GM19467 (cell line): ENCODE measurements at regions not wholly inside any gene's neighbourhood (a gene's known extent, or its start where the extent isn't known, plus 50 kb on each side); places are given as distances from the start of the nearest gene placed in this dataset.
"Not testable (repeated sequence)": the region's sequence is repeated elsewhere in the genome, so short reads cannot be mapped to it uniquely, and the experiment has no call there.

ENCODE experiments used
- ATAC-seq: cut with Tn5 transposase; IDR thresholded peaks from one replicate; pipeline ENCODE4 v1.9.1; 2021; ENCODE audit warnings: mild to moderate bottlenecking, moderate library complexity; ENCODE audit not compliant: unreplicated experiment

GRCh38 chr3:5731100-5731499 is 543.6 kb downstream of the EDEM1 start:
- ATAC-seq, result no peak

DNA sequence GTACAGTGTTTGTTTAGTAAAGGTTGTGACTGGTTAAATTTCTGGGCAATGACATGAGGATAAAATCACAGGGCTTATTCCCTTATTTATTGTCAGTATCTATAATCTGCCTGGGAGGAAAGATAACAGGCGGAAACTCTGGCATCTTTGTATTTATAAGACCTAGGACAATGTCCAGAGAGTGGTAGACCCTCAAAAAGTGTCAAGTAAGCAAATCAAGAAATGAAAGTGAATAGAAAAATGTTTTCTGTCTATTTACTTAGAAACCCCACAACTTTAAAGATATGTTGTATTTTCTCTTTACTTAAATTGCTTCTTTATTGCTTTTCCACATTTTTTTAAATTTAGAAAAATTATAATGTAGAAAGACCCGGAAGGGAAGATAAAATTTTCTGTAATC is 544.6 kb downstream of the EDEM1 start:
- no peak for ATAC-seq

DNA sequence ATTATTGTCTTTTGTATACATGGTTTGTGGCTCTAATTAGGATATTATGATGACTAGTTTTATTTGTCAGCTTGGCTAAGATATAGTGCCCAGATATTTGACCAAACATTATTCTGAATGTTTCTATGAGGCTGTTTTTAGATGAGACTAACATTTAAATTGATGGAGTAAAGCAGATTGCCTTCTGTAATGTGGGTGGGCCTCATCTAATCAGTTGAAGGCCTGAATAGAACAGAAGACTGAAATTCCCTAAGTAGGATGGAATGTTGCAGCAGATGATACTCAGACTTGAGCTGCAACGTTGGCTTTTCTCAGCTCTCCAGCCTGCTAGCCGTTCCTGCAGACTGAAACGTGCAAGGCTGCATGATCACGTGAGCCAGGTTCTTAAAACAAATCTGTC is 546.5 kb downstream of the EDEM1 start:
- ATAC-seq, result no peak

DNA sequence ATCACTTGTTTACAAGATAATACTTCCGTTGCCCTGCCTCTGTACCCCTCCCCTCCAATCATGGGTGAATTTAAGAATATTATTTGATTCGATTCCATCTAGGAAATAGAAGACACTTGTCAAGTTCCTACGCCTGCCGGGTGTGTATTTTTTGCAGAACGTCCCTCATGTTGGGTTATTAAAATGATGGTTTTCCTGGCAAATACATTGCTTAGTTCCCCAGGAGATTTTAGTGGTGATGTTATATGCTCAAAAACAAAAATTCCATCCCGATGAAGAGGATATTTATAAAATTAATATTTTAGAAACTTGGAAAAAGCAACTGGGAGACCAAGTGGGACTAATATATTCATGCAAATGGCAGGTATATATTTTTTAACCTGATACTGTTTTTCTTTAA is 548.4 kb downstream of the EDEM1 start:
- ATAC-seq, result no peak

- ATAC-seq, result no peak
Measured at GRCh38 chr3:5739299-5739935, 551.9 kb downstream of the EDEM1 start.

- no peak for ATAC-seq
Measured at GRCh38 chr3:5739949-5740348, 552.4 kb downstream of the EDEM1 start.

GRCh38 chr3:5741017-5741416 is 553.5 kb downstream of the EDEM1 start:
- ATAC-seq, result no peak

DNA sequence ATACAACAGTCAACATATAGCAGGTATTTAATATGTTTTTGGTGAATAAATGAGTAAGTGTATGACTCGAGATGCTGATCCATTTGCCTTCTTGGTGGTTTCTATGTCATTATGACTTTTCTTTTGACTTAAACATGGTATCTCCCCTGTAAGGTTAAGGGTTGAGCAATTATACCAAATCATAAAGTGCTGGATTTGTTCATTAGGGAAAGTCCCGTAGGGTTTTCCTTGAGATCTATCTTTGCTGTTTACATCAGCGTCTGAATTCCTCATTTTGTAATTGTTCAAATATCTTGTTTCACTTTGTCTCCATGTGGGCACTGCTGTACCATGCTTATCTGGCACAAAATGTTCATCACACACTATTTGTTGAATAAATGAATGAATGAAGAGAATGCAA is 562.6 kb downstream of the EDEM1 start:
- no peak for ATAC-seq

DNA sequence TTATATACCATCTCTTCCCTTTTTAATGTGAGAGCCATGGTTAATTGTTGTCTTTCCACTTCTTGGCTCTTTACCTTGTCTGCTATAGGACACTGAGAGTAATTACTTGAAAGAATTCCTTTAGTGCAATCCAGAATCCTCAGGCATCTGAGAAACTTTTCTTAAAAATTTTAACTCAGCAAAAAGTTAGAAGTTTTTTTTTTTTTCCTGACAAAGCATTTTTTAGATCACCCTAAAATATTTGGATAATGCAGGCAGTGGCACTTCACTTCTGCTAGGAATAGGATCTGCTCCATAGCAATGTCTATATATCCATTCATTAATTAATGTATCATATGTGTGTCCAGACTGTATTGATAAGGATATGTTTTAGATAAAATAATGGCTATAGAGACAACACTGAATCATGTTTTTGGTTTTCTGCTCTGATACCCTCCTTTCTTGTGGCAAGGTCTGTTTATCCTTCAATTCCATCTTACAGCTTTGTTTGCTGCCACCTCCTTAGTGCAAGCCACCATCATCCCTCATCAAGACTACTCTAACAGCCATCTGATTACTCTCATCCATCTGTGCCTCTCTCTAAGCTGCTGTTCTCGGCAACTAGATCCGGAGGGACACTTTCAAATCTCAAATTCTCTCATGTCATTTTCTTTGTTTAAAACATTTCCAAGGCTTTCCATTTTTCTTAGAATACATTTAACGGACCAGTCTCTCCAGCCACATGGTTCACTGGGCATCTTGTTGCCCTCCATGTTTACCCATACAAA is 563.5 kb downstream of the EDEM1 start:
- no peak for ATAC-seq

GRCh38 chr3:5754602-5755001 is 567.1 kb downstream of the EDEM1 start:
- no peak for ATAC-seq

GRCh38 chr3:5756443-5756842 is 568.9 kb downstream of the EDEM1 start:
- no peak for ATAC-seq

- ATAC-seq, result no peak
Measured at GRCh38 chr3:5757213-5757804, 569.8 kb downstream of the EDEM1 start.

GRCh38 chr3:5758699-5759098 is 571.2 kb downstream of the EDEM1 start:
- no peak for ATAC-seq

- no peak for ATAC-seq
Measured at GRCh38 chr3:5762506-5762905, 575.0 kb downstream of the EDEM1 start.

DNA sequence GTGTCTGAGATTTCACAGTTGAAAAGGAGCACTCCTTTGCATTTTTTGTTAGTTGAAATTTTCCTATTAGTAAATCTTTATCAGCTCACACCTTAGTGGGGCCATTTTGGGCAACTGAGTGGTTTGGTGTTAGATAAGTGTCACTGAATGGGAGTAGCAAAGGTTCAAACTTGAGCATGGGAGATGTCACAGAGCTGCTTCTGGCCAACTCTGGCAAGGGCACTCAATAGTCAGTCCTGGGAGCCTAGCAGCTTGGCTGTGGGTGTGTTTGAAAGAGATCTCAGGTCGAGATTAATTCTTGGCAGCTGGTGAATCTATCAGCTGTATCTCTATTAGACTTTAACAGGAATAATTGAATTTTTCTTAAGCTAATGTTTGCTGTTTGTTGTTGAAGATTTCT is 579.3 kb downstream of the EDEM1 start:
- no peak for ATAC-seq

GRCh38 chr3:5767304-5767703 is 579.8 kb downstream of the EDEM1 start:
- no peak for ATAC-seq

- no peak for ATAC-seq
Measured at GRCh38 chr3:5768281-5768945, 580.9 kb downstream of the EDEM1 start.

DNA sequence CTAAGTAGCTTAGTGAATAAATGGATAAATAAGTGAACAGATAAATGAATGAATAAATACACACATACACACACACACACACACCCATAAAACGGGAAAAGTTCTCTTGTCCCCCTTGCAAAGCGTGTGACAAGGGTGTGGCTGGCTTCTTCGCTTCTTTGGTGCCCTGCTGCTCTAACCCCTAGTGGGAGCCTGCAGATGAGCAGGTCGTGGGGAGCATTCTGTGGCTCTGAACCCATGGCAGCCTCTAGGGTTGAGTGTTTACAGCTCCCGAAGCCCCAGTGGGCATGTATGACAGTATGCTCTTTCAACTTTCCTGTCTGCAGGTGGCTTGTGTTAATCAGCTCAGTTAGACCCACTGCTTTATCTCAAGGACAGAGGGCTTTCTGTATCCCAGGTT is 582.3 kb downstream of the EDEM1 start:
- ATAC-seq, result no peak

- ATAC-seq, result no peak
Measured at GRCh38 chr3:5774337-5774736, 586.8 kb downstream of the EDEM1 start.

GRCh38 chr3:5775100-5775499 is 587.6 kb downstream of the EDEM1 start:
- ATAC-seq, result not testable (repeated sequence)

DNA sequence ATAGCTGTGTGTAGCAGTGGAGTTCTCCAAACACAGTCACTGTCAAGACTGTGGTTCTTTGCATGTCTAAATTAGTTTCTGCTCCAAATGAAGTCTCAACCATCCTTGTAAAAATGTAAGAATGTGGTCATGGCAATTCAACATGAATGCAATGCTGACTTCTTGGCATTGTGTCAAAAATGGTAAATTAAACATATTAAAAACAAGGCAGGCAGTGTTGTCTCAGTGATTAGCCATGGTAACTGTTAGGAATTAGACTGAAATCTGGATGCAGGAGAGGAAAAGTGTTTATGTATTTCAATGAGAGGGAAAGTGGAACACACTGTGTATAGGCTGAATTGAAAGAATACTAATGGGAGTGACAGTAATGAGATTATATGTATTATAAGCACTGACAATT is 597.2 kb downstream of the EDEM1 start:
- no peak for ATAC-seq
